ENCODE measurements at regions not wholly inside any gene's neighbourhood (a gene's known extent, or its start where the extent isn't known, plus 50 kb on each side); places are given as distances from the start of the nearest gene placed in this dataset.

GRCh38 chr12:97983796-97984195 lies 521.2 kb downstream of the RMST start:
- H3K9me3 ChIP-seq (ENCODE audit: low read length) = no peaks in the 10 kb centered on the region
- no peak overlapping the region for H3K9ac ChIP-seq (ENCODE audit: low read length)
- no peaks in the 10 kb centered on the region for H3K9me2 ChIP-seq (ENCODE audit: insufficient read depth, low read length)
- TF ChIP-seq EZH2 (IDR thresholded peaks at IDR 0.05; ENCODE audit: borderline replicate concordance, insufficient read depth, low read length, poor library complexity, severe bottlenecking) = no peak
- TF ChIP-seq CTCF (IDR thresholded peaks at IDR 0.05; ENCODE audit: poor library complexity, severe bottlenecking) = no peak
- TF ChIP-seq REST (IDR thresholded peaks at IDR 0.05; ENCODE audit: borderline replicate concordance) = no peak
- TF ChIP-seq EP300 (conservative IDR thresholded peaks at IDR 0.05; ENCODE audit: poor library complexity, severe bottlenecking) = no peak
- TF ChIP-seq TAF1 (IDR thresholded peaks at IDR 0.05; ENCODE audit: low read depth) = no peak
- TF ChIP-seq RAD21 (conservative IDR thresholded peaks at IDR 0.05) = no peak
- TF ChIP-seq POLR2AphosphoS5 (IDR thresholded peaks at IDR 0.05) = no peak
- TF ChIP-seq SMC3 (conservative IDR thresholded peaks at IDR 0.05; ENCODE audit: poor library complexity) = no peak
- TF ChIP-seq MXI1 (conservative IDR thresholded peaks at IDR 0.05; ENCODE audit: poor library complexity, severe bottlenecking) = no peak
- no peaks in the 10 kb centered on the region for H3K27me3 ChIP-seq (ENCODE audit: insufficient read depth, low read depth, low read length)
- no peaks in the 10 kb centered on the region for H3K79me2 ChIP-seq (replicated peaks; ENCODE audit: insufficient read depth, low read length)
- H3K4me2 ChIP-seq (ENCODE audit: low read length) = no peak overlapping the region
- no peaks in the 10 kb centered on the region for H3K36me3 ChIP-seq (ENCODE audit: insufficient read depth, low read length)
- no peak overlapping the region for H3K4me3 ChIP-seq (ENCODE audit: low read length)
- H3F3A ChIP-seq (ENCODE audit: insufficient read depth, low read length, poor library complexity, severe bottlenecking) = no peaks in the 10 kb centered on the region
- H2AFZ ChIP-seq (ENCODE audit: low read depth, low read length) = no peak overlapping the region
- no peaks in the 10 kb centered on the region for H4K20me1 ChIP-seq (ENCODE audit: insufficient read depth)
- H3K27ac ChIP-seq (ENCODE audit: low read length) = no peak overlapping the region

GRCh38 chr12:97984436-97984835 lies 521.8 kb downstream of the RMST start:
- no peaks in the 10 kb centered on the region for H3K9me3 ChIP-seq (ENCODE audit: low read length)
- H3K36me3 ChIP-seq (ENCODE audit: insufficient read depth, low read length) = no peaks in the 10 kb centered on the region
- no peak overlapping the region for H3K27ac ChIP-seq (ENCODE audit: low read length)
- no peaks in the 10 kb centered on the region for H3F3A ChIP-seq (ENCODE audit: insufficient read depth, low read length, poor library complexity, severe bottlenecking)
- H3K79me2 ChIP-seq (replicated peaks; ENCODE audit: insufficient read depth, low read length) = no peaks in the 10 kb centered on the region
- H3K4me2 ChIP-seq (ENCODE audit: low read length) = no peak overlapping the region
- H3K9me2 ChIP-seq (ENCODE audit: insufficient read depth, low read length) = no peaks in the 10 kb centered on the region
- H4K20me1 ChIP-seq (ENCODE audit: insufficient read depth) = no peaks in the 10 kb centered on the region
- H3K4me3 ChIP-seq (ENCODE audit: low read length) = no peak overlapping the region
- no peak for TF ChIP-seq EP300 (conservative IDR thresholded peaks at IDR 0.05; ENCODE audit: poor library complexity, severe bottlenecking)
- no peak for TF ChIP-seq TAF1 (IDR thresholded peaks at IDR 0.05; ENCODE audit: low read depth)
- no peak for TF ChIP-seq SMC3 (conservative IDR thresholded peaks at IDR 0.05; ENCODE audit: poor library complexity)
- TF ChIP-seq EZH2 (IDR thresholded peaks at IDR 0.05; ENCODE audit: borderline replicate concordance, insufficient read depth, low read length, poor library complexity, severe bottlenecking) = no peak
- no peak for TF ChIP-seq POLR2AphosphoS5 (IDR thresholded peaks at IDR 0.05)
- TF ChIP-seq RAD21 (conservative IDR thresholded peaks at IDR 0.05) = no peak
- no peak for TF ChIP-seq CTCF (IDR thresholded peaks at IDR 0.05; ENCODE audit: poor library complexity, severe bottlenecking)
- TF ChIP-seq MXI1 (conservative IDR thresholded peaks at IDR 0.05; ENCODE audit: poor library complexity, severe bottlenecking) = no peak
- TF ChIP-seq REST (IDR thresholded peaks at IDR 0.05; ENCODE audit: borderline replicate concordance) = no peak
- H3K9ac ChIP-seq (ENCODE audit: low read length) = no peak overlapping the region
- H3K27me3 ChIP-seq (ENCODE audit: insufficient read depth, low read depth, low read length) = no peaks in the 10 kb centered on the region
- no peak overlapping the region for H2AFZ ChIP-seq (ENCODE audit: low read depth, low read length)

Measured in neural cell (in vitro differentiated cells).